AG20443 (cell line): ENCODE measurements at regions not wholly inside any gene's neighbourhood (a gene's known extent, or its start where the extent isn't known, plus 50 kb on each side); places are given as distances from the start of the nearest gene placed in this dataset.
"Not testable (repeated sequence)": the region's sequence is repeated elsewhere in the genome, so short reads cannot be mapped to it uniquely, and the experiment has no call there.

ENCODE experiments used
- DNase-seq: peaks from one replicate; pipeline ENCODE4 v3.0.0; 2012; ENCODE audit warnings: low spot score, mixed read lengths

- no peak for DNase-seq
Observed at GRCh38 chr1:230591678-230592077, 50.6 kb upstream of the COG2 start.

DNA sequence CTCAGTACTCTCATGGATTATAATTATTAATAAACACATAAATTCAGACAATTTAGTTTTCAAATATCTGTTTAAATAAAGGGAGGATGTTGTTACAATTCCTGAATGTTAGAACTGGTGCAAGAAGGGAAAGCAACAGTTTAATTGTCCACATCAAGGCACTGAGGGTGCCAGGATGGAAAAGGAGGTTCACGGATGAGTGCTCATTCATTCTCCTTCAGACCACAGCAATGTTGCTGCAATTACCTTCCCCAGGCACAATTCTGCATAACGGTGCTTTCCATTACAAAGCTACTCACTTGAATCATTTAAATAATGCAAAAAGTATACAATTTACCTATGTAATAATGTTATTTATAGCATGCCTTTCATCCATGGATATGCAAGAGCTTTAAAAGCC is 52.3 kb upstream of the COG2 start:
- no peak for DNase-seq

DNA sequence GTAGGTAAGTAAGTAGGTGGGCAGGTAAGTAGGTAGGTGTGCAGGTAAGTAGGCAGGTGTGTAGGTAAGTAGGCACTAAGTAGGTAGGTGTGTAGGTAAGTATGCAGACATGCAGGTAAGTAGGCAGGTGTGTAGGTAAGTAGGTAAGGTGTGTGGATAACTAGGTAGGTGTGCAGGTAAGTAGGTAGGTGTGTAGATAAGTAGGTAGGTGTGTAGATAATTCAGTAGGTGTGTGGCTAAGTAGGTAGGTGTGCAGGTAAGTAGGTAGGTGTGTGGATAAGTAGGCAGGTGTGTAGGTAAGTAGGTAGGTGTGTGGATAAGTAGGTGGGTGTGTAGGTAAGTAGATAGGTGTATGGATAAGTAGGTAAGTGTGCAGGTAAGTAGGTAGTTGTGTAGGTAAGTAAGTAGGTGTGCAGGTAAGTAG is 53.9 kb upstream of the COG2 start:
- no peak for DNase-seq

DNA sequence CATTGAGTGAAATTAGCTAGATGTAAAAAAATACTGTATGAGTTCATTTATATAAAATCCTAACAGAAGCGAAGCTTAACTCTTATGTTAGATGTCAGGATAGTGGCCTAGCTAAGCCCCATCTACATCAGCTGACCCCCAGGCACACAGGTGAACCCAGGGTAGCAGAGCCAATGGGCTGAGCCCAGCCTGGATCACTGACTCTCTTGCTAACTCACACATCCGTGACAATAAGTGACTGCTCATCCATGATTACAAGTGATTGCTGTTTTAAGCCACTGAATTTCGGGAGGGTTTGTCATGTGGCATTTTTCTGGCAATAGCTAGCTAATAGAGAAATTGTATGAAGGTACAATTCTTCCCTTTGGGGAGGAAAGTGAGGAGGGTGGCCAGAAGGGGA is 55.2 kb upstream of the COG2 start:
- DNase-seq, result no peak

DNA sequence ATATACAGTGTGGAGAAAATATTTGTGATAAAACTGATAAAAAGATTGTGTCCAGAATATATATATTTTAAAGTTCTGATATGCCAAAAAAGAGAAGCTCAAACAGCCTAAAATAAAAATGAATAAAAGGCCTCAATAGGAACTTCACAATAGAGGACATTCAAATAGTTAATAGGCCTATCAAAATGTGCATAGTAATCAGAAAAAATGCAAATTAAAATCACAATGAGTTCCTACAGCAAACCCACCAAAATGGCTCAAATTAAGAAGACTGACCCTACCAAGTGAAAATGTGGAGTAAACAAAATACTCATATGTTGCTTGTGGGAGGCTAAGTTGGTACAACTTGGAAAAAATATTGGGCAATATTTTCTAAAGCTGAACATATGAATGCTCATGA is 57.6 kb upstream of the COG2 start:
- no peak for DNase-seq

GRCh38 chr1:230581446-230582079 is 60.7 kb upstream of the COG2 start:
- DNase-seq, result no peak

DNA sequence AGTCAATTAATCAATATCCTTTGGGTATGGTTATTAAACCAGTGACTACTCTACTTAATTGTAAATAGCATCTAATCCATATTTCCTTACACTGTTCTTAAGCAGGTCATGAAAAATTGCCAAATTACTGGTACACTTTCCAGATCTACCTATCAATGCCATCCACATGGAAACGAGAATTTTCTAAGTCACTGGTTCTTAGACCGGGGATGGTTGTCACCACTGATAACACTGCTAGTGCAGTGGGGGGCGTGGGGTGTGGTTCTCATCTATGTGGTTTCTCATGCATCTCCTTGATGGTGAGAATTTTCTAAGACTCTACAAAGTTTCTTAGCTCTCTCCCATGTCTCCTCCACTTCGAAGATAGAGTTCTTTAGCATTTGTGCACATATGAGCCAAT is 63.7 kb upstream of the COG2 start:
- DNase-seq, result no peak

- no peak for DNase-seq
Observed at GRCh38 chr1:230577537-230577936, 64.7 kb upstream of the COG2 start.

- no peak for DNase-seq
Observed at GRCh38 chr1:230575886-230576500, 66.3 kb upstream of the COG2 start.

DNA sequence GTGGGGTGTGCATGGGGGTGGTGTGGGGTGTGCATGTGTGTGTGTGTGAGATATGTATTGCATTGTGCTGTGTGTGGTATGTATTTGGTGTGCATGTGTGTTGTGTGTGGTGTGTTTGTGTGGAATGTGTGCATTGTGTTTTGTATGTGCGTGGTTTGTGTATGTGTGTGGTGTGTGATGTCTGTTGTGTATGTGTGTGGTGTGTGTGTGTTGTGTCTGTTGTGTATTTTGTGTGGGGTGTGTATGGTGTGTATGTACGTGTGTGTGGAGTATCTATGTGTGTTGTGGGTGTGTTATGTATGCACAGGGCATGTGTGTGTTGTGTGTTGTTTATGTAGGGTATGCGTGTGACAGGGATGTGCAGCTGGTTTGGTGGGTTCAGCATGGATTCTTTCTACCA is 67.8 kb upstream of the COG2 start:
- DNase-seq, result no peak

- DNase-seq, result no peak
Observed at GRCh38 chr1:230573658-230574057, 68.6 kb upstream of the COG2 start.

DNA sequence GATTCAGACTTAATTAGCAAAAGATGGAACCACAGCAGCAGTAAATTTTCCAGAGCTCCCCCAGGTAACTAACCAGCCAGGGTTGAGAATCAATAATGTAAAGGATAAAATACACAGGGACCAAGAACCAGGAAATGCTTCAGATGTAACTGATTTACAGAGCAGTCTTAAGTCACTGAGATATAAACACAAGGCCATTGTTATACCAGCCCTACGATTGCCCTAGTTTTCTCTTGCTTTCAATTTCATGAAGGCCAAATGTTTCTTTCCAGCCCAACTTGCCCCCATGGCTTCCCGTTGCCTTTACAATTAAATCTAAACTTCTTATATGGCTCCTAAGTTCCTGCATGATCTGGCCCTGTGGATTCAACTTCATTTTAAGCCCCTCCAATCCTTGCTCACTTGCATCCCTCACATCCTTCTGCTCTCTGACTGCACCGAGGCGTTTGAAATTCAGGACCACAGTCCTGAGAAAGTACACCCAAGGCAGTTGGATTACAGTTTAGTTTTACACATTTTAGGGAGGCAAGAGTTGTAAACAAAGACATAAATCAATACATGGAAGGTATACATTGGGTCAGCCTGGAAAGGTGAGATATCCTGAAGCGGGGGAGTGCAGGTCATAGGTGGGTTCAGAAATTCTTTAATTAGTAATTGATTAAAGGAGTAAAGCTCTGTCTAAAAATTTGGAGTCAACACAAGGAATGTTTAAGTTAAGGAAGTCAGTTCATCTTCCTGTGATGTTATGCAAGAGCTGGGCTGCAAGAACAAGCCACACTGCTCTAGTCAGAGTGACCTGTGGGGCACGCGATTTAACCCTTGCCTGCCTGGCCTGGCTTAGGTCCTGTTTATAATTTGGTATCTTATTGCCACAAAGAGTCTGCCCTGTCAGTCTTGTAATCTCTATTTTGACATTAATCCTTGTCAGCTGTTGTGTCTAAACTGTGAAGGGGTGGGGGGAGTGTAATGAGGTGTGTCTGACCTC is 69.9 kb upstream of the COG2 start:
- no peak for DNase-seq

DNA sequence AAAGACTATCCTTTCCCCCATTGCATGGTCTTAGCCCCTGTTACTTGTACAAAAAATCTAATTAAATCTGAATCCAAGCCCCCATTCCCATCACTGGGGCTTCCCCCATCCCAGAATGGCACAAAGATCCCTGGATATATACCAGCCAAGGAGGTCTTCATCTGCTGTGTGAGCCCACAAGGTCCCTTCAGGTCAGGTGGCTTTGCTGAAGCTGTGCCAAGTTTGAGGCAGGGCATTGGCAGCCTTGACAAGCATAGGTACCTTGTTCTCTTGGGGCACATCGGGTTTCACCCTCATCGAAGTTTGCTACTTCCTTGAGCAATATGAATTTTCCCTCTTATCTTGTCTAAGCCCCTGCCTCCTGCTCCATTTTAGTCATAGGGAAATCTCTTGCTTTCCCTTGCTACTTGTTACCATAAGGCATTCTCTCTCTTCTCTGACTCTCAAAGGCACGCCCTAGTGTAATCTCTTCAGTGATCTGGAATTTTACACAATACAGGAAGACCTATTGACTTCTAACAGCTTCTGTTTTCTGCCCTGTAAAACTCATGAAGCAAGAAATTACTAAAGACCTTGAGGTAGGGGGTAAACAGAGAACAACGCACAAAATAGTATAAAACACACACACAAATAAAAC is 71.4 kb upstream of the COG2 start:
- DNase-seq, result no peak

DNA sequence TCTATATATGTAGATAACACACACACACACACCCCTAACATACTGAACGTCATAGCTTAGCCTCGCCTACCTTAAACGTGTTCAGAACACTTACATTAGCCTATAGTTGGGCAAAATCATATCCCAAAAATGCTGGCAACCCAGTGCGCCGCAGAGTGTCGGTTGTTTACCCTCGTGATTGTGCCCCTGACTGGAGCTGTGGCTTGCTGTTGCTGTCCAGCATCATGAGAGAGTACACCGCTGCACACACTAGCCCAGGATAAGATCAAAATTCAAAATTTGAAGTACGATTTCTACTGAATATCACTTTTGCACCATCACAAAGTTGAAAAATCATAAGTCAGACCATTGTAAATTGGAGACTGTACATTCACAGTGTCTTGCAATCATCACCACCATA is 73.1 kb upstream of the COG2 start:
- no peak for DNase-seq

- DNase-seq, result no peak
Observed at GRCh38 chr1:230568676-230569075, 73.6 kb upstream of the COG2 start.

DNA sequence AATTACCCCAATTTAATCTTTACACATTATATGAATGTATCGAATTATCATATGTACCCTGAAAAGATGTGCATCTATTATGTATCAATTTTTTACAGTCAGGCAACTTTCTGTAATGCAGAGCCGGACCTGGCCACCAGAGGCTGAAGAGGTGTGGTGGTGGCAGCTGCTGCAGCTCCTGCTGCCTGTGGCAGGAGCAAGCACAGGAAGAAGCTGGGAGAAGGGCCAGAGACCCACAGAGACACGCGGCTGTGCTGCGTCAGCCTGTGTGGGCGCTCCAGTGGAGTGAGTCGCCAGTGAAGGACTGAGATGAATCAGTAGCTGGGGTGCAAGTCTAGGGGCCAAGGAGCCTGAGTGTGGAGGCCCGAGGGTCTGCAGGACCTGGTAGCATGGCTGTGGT is 74.3 kb upstream of the COG2 start:
- peak; percentile 18 for DNase-seq

GRCh38 chr1:230567221-230567575 is 75.1 kb upstream of the COG2 start:
- DNase-seq, result no peak

- not testable (repeated sequence) for DNase-seq
Observed at GRCh38 chr1:230566532-230567220, 75.6 kb upstream of the COG2 start.

GRCh38 chr1:230565141-230565540 is 77.1 kb upstream of the COG2 start:
- DNase-seq, result no peak

GRCh38 chr1:230563591-230563990 is 78.7 kb upstream of the COG2 start:
- no peak for DNase-seq

DNA sequence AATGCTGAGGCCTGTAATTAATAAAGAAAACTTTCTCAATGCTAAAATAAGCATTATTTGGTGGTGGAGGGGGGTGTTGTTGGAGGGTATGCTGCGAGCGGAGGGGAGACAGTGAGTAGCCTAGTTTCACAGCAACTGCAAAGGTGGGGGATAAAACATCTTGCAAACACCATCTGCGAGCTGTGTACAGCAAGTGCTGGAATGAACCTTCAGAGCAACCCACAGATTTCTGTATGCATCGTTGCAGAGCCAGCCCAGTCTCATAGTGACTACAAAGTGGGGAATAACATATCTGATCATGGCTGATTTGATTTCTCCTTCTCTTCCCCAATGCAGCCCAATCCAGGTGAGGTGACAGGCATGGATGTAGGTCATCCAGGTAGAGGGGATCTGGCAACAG is 80.7 kb upstream of the COG2 start:
- DNase-seq, result no peak

- DNase-seq, result no peak
Observed at GRCh38 chr1:230558324-230558723, 84.0 kb upstream of the COG2 start.
